ENCODE measurements at regions not wholly inside any gene's neighbourhood (a gene's known extent, or its start where the extent isn't known, plus 50 kb on each side); places are given as distances from the start of the nearest gene placed in this dataset.
"Not testable (repeated sequence)": the region's sequence is repeated elsewhere in the genome, so short reads cannot be mapped to it uniquely, and the experiment has no call there.

GRCh38 chr10:121672733-121673132 lies 74.5 kb upstream of the FGFR2 start:
- Mint-ChIP-seq H3K27me3 (peaks cover 3 to 26% (median 23%) of the 10 kb centered on the region in 3 donors), H3K9me3 (peaks cover 6 to 16% (median 12%) of the 10 kb centered on the region in 7 donors), H3K27ac (peak overlapping the region in 1 of 6 donors; percentile 48), H3K4me3 (no peak overlapping the region), H3K4me1 (no peaks in the 10 kb centered on the region), H3K36me3 (peaks cover 0 to 7% of the 10 kb centered on the region in 2 donors)
- ATAC-seq (ENCODE audit: low read depth in 2 of 2) (no peak), DNase-seq (no peak)

GRCh38 chr10:121669840-121670239 lies 71.6 kb upstream of the FGFR2 start:
- not testable (repeated sequence) for H3K27ac Mint-ChIP-seq; H3K4me3 Mint-ChIP-seq; DNase-seq; ATAC-seq (ENCODE audit: low read depth in 2 of 2); H3K4me1 Mint-ChIP-seq; H3K36me3 Mint-ChIP-seq
- peaks cover 3 to 21% (median 18%) of the 10 kb centered on the region in 3 donors for H3K27me3 Mint-ChIP-seq
- H3K9me3 Mint-ChIP-seq, result peaks cover 4 to 22% (median 10%) of the 10 kb centered on the region in 7 donors

GRCh38 chr10:121669028-121669374 lies 70.8 kb upstream of the FGFR2 start:
- DNase-seq, result no peak
- Mint-ChIP-seq H3K36me3 (no peaks in the 10 kb centered on the region), H3K27ac (no peak overlapping the region), H3K27me3 (peaks cover 3 to 19% (median 17%) of the 10 kb centered on the region in 3 donors), H3K4me3 (no peak overlapping the region), H3K9me3 (peaks cover 4 to 25% (median 10%) of the 10 kb centered on the region in 7 donors), H3K4me1 (no peaks in the 10 kb centered on the region)
- no peak for ATAC-seq (ENCODE audit: low read depth in 2 of 2)

GRCh38 chr10:121668314-121669027 lies 70.2 kb upstream of the FGFR2 start:
- Mint-ChIP-seq H3K4me1 (no peaks in the 10 kb centered on the region), H3K9me3 (peaks cover 4 to 25% (median 10%) of the 10 kb centered on the region in 7 donors), H3K27me3 (peaks cover 3 to 19% (median 17%) of the 10 kb centered on the region in 3 donors), H3K4me3 (no peak overlapping the region), H3K27ac (no peak overlapping the region), H3K36me3 (no peaks in the 10 kb centered on the region)
- ATAC-seq (ENCODE audit: low read depth in 2 of 2) (no peak), DNase-seq (no peak)

- peaks cover 3 to 19% (median 17%) of the 10 kb centered on the region in 3 donors for H3K27me3 Mint-ChIP-seq
- ATAC-seq (ENCODE audit: low read depth in 2 of 2) (no peak), DNase-seq (no peak)
- H3K36me3 Mint-ChIP-seq, result no peaks in the 10 kb centered on the region
- no peak overlapping the region for H3K27ac Mint-ChIP-seq
- peaks cover 4 to 25% (median 8%) of the 10 kb centered on the region in 7 donors for H3K9me3 Mint-ChIP-seq
- H3K4me1 Mint-ChIP-seq, result no peaks in the 10 kb centered on the region
- H3K4me3 Mint-ChIP-seq, result no peak overlapping the region
Measured at GRCh38 chr10:121667948-121668313, 69.7 kb upstream of the FGFR2 start.

GRCh38 chr10:121665809-121666208 lies 67.6 kb upstream of the FGFR2 start:
- no peaks in the 10 kb centered on the region for H3K4me1 Mint-ChIP-seq
- H3K27me3 Mint-ChIP-seq, result peaks cover 0 to 19% (median 17%) of the 10 kb centered on the region in 3 donors
- peaks cover 4 to 25% (median 9%) of the 10 kb centered on the region in 7 donors for H3K9me3 Mint-ChIP-seq
- H3K4me3 Mint-ChIP-seq, result no peak overlapping the region
- no peaks in the 10 kb centered on the region for H3K36me3 Mint-ChIP-seq
- no peak overlapping the region for H3K27ac Mint-ChIP-seq
- no peak for DNase-seq
- no peak for ATAC-seq (ENCODE audit: low read depth in 2 of 2)

- no peaks in the 10 kb centered on the region for H3K36me3 Mint-ChIP-seq
Measured at GRCh38 chr10:121664671-121665070, 66.4 kb upstream of the FGFR2 start.

GRCh38 chr10:121662945-121663917 lies 65.0 kb upstream of the FGFR2 start:
- DNase-seq, result no peak
- Mint-ChIP-seq H3K4me1 (no peaks in the 10 kb centered on the region), H3K27ac (peak overlapping the region in 1 of 6 donors; percentile 40), H3K27me3 (peaks cover 0 to 5% (median 4%) of the 10 kb centered on the region in 3 donors), H3K36me3 (no peaks in the 10 kb centered on the region), H3K9me3 (peaks cover 2 to 21% (median 9%) of the 10 kb centered on the region in 7 donors), H3K4me3 (peak overlapping the region in 1 of 8 donors; percentile 42)
- ATAC-seq (ENCODE audit: low read depth in 2 of 2), result no peak

More at GRCh38 chr10:121664671-121665070, 66.4 kb upstream of the FGFR2 start:
- H3K27ac Mint-ChIP-seq, result no peak overlapping the region
- H3K27me3 Mint-ChIP-seq, result peaks cover 0 to 15% (median 15%) of the 10 kb centered on the region in 3 donors
- no peak for ATAC-seq (ENCODE audit: low read depth in 2 of 2)
- H3K4me1 Mint-ChIP-seq, result no peaks in the 10 kb centered on the region
- H3K4me3 Mint-ChIP-seq, result no peak overlapping the region
- no peak for DNase-seq
- H3K9me3 Mint-ChIP-seq, result peaks cover 4 to 24% (median 10%) of the 10 kb centered on the region in 7 donors

- Mint-ChIP-seq H3K27ac (peak overlapping the region in 1 of 6 donors; percentile 27), H3K36me3 (no peaks in the 10 kb centered on the region), H3K4me1 (no peaks in the 10 kb centered on the region), H3K27me3 (no peaks in the 10 kb centered on the region), H3K9me3 (peaks cover 0 to 26% (median 10%) of the 10 kb centered on the region in 7 donors), H3K4me3 (no peak overlapping the region)
- DNase-seq (no peak), ATAC-seq (ENCODE audit: low read depth in 2 of 2) (no peak)
Measured at GRCh38 chr10:121662531-121662930, 64.3 kb upstream of the FGFR2 start.

- H3K36me3 Mint-ChIP-seq, result no peaks in the 10 kb centered on the region
- no peaks in the 10 kb centered on the region for H3K27me3 Mint-ChIP-seq
- ATAC-seq (ENCODE audit: low read depth in 2 of 2) (no peak), DNase-seq (no peak)
- H3K4me3 Mint-ChIP-seq, result no peak overlapping the region
- peaks cover 0 to 25% (median 10%) of the 10 kb centered on the region in 7 donors for H3K9me3 Mint-ChIP-seq
- no peaks in the 10 kb centered on the region for H3K4me1 Mint-ChIP-seq
- H3K27ac Mint-ChIP-seq, result no peak overlapping the region
Measured at GRCh38 chr10:121661451-121661851, 63.2 kb upstream of the FGFR2 start.

- Mint-ChIP-seq H3K27me3 (no peaks in the 10 kb centered on the region), H3K27ac (no peak overlapping the region), H3K4me3 (no peak overlapping the region), H3K4me1 (no peaks in the 10 kb centered on the region), H3K36me3 (no peaks in the 10 kb centered on the region), H3K9me3 (peaks cover 0 to 10% (median 5%) of the 10 kb centered on the region in 7 donors)
- DNase-seq (no peak), ATAC-seq (ENCODE audit: low read depth in 2 of 2) (no peak)
Measured at GRCh38 chr10:121659236-121659635, 61.0 kb upstream of the FGFR2 start.

- H3K27ac Mint-ChIP-seq, result no peak overlapping the region
- no peak for ATAC-seq (ENCODE audit: low read depth in 2 of 2)
- H3K4me1 Mint-ChIP-seq, result no peaks in the 10 kb centered on the region
- H3K9me3 Mint-ChIP-seq, result peaks cover 0 to 10% (median 5%) of the 10 kb centered on the region in 7 donors
- no peak for DNase-seq
- no peaks in the 10 kb centered on the region for H3K27me3 Mint-ChIP-seq
- H3K4me3 Mint-ChIP-seq, result no peak overlapping the region
- no peaks in the 10 kb centered on the region for H3K36me3 Mint-ChIP-seq
Measured at GRCh38 chr10:121658611-121659010, 60.4 kb upstream of the FGFR2 start.

- Mint-ChIP-seq H3K4me1 (no peaks in the 10 kb centered on the region), H3K36me3 (no peaks in the 10 kb centered on the region), H3K4me3 (no peak overlapping the region), H3K9me3 (peaks cover 0 to 10% (median 5%) of the 10 kb centered on the region in 7 donors), H3K27me3 (no peaks in the 10 kb centered on the region), H3K27ac (no peak overlapping the region)
- no peak for DNase-seq
- ATAC-seq (ENCODE audit: low read depth in 2 of 2), result no peak
Measured at GRCh38 chr10:121658111-121658510, 59.9 kb upstream of the FGFR2 start.
